H1 (cell line): ENCODE measurements at regions not wholly inside any gene's neighbourhood (a gene's known extent, or its start where the extent isn't known, plus 50 kb on each side); places are given as distances from the start of the nearest gene placed in this dataset.

Source experiments
- CTCF ChIA-PET: fragments of 300-600 bp; sonication (Branson Sonifier 250); formaldehyde crosslinking; loops from one replicate; lab custom pipeline; 2021; ENCODE audit not compliant: partially characterized antibody; lab: Charles Lee
- POLR2A ChIA-PET: fragments of 300-600 bp; sonication (Branson Sonifier 250); formaldehyde crosslinking; loops from one replicate; lab custom pipeline; 2021; ENCODE audit warnings: inconsistent platforms; ENCODE audit not compliant: partially characterized antibody; lab: Charles Lee
- DNase-seq, 2 experiments: peaks; one replicate each; pipeline versions ENCODE4 v3.0.0 to v3.0.0-alpha.2; 2010 to 2022; ENCODE audit warnings: low spot score in 2 of 2, low read depth in 1 of 2, mixed read lengths in 1 of 2
- FAIRE-seq: peaks from 2 replicates; lab custom pipeline; 2011; peaks lifted over from hg19 to GRCh38; lab: Jason Lieb, UNC
- H2AFZ ChIP-seq: 2 replicates; pipeline ENCODE4 v1.8.1; 2012; ENCODE audit warnings: low read length, inconsistent platforms
- H2AK5ac ChIP-seq: 2 replicates; pipeline ENCODE4 v1.6.1; 2013; ENCODE audit warnings: low read depth, low read length
- H2BK120ac ChIP-seq: replicated peaks from 2 replicates; pipeline ENCODE3; 2013; ENCODE audit warnings: low read depth, low read length, inconsistent platforms
- H2BK12ac ChIP-seq: 2 replicates; pipeline ENCODE4 v1.6.1; 2013; ENCODE audit warnings: low read depth, low read length
- H2BK15ac ChIP-seq: 2 replicates; pipeline ENCODE4 v1.6.1; 2013; ENCODE audit warnings: low read length
- H2BK20ac ChIP-seq: 2 replicates; pipeline ENCODE4 v1.6.1; 2013; ENCODE audit warnings: low read length
- H2BK5ac ChIP-seq: 2 replicates; pipeline ENCODE4 v1.6.1; 2013; ENCODE audit warnings: low read depth, low read length
- H3K14ac ChIP-seq: 2 replicates; pipeline ENCODE4 v1.6.1; 2013; ENCODE audit warnings: inconsistent platforms; ENCODE audit not compliant: insufficient read length
- H3K18ac ChIP-seq: 2 replicates; pipeline ENCODE4 v1.6.1; 2013; ENCODE audit warnings: low read length; ENCODE audit errors: extremely low read depth
- H3K23ac ChIP-seq: 2 replicates; pipeline ENCODE4 v1.6.1; 2013; ENCODE audit warnings: inconsistent platforms; ENCODE audit not compliant: insufficient read length
- H3K23me2 ChIP-seq: 2 replicates; pipeline ENCODE4 v1.6.1; 2013; ENCODE audit warnings: low read depth, low read length
- H3K27ac ChIP-seq: 2 replicates; pipeline ENCODE4 v1.6.1; 2011; ENCODE audit warnings: low read depth, low read length, inconsistent platforms
- H3K27me3 ChIP-seq, 4 experiments: replicated peaks in 1 of 4; 1 replicate in 1 of 4; 2 replicates in 3 of 4; pipeline versions ENCODE4 v1.6.1 to v1.8.1; 2011 to 2013; ENCODE audit warnings: low read length in 3 of 4, mild to moderate bottlenecking in 3 of 4, inconsistent platforms in 2 of 4, mixed read lengths in 2 of 4, moderate library complexity in 1 of 4; ENCODE audit not compliant: control insufficient read depth in 3 of 4, insufficient read depth in 3 of 4; ENCODE audit errors: extremely low read depth in 1 of 4
- H3K36me3 ChIP-seq, 4 experiments: 2 replicates each; pipeline versions ENCODE4 v1.6.1 to v1.8.1; 2011 to 2013; ENCODE audit warnings: mild to moderate bottlenecking in 4 of 4, low read length in 3 of 4, moderate library complexity in 2 of 4, control low read depth in 1 of 4, inconsistent platforms in 1 of 4; ENCODE audit not compliant: insufficient read depth in 4 of 4, control insufficient read depth in 2 of 4
- H3K4ac ChIP-seq: replicated peaks from 2 replicates; pipeline ENCODE3; 2013; ENCODE audit warnings: low read length, low read depth, mixed read lengths, inconsistent platforms; ENCODE audit not compliant: insufficient read length
- H3K4me1 ChIP-seq, 4 experiments: replicated peaks in 1 of 4; 1 replicate in 1 of 4; 2 replicates in 3 of 4; pipeline versions ENCODE4 v1.6.1 to v1.8.1; 2011 to 2013; ENCODE audit warnings: low read length in 3 of 4, inconsistent platforms in 2 of 4, mixed read lengths in 1 of 4; ENCODE audit not compliant: insufficient read depth in 4 of 4, control insufficient read depth in 3 of 4
- H3K4me2 ChIP-seq, 2 experiments: 2 replicates each; pipeline versions ENCODE4 v1.6.1 to v1.8.1; 2011 to 2013; ENCODE audit warnings: low read depth in 2 of 2, low read length in 2 of 2, control low read depth in 1 of 2, inconsistent platforms in 1 of 2, mild to moderate bottlenecking in 1 of 2; ENCODE audit not compliant: insufficient read depth in 1 of 2
- H3K4me3 ChIP-seq, 4 experiments: fragments of 200-600, 300-600 bp in 1 of 4; sonication (generic), shearing (Covaris generic), sonication (Bioruptor Twin) in 1 of 4; 2 replicates each; pipeline versions ENCODE4 v1.5.1 to v1.8.1; 2011 to 2016; ENCODE audit warnings: low read length in 4 of 4, low read depth in 3 of 4, control low read depth in 2 of 4, inconsistent platforms in 2 of 4, mild to moderate bottlenecking in 2 of 4, mixed read lengths in 1 of 4, moderate library complexity in 1 of 4; ENCODE audit not compliant: insufficient read depth in 2 of 4; ENCODE audit errors: extremely low read depth in 1 of 4
- H3K56ac ChIP-seq: replicated peaks from 2 replicates; pipeline ENCODE3; 2013; ENCODE audit warnings: low read depth, mild to moderate bottlenecking, mixed read lengths, low read length, inconsistent platforms; ENCODE audit not compliant: insufficient read length
- H3K79me1 ChIP-seq: 2 replicates; pipeline ENCODE4 v1.6.1; 2013; ENCODE audit warnings: low read depth, low read length, control low read depth
- H3K79me2 ChIP-seq, 2 experiments: 2 replicates each; pipeline versions ENCODE4 v1.6.1 to v1.8.1; 2012 to 2013; ENCODE audit warnings: low read length in 2 of 2, mild to moderate bottlenecking in 2 of 2, inconsistent platforms in 1 of 2; ENCODE audit not compliant: insufficient read depth in 2 of 2, control insufficient read depth in 1 of 2
- H3K9ac ChIP-seq, 4 experiments: replicated peaks in 1 of 4; 1 replicate in 1 of 4; 2 replicates in 3 of 4; pipeline versions ENCODE4 v1.6.1 to v1.8.1; 2011 to 2013; ENCODE audit warnings: low read depth in 3 of 4, low read length in 3 of 4, control low read depth in 2 of 4, mild to moderate bottlenecking in 2 of 4, moderate library complexity in 2 of 4, inconsistent platforms in 1 of 4; ENCODE audit errors: extremely low read depth in 1 of 4
- H3K9me3 ChIP-seq, 2 experiments: 2 replicates each; pipeline versions ENCODE4 v1.6.1 to v1.8.1; 2012 to 2013; ENCODE audit warnings: mild to moderate bottlenecking in 2 of 2, moderate library complexity in 2 of 2, control low read depth in 1 of 2, inconsistent platforms in 1 of 2, low read depth in 1 of 2, low read length in 1 of 2, mixed read lengths in 1 of 2; ENCODE audit not compliant: insufficient read depth in 2 of 2
- H4K20me1 ChIP-seq, 2 experiments: replicated peaks in 1 of 2; 2 replicates each; pipeline versions ENCODE3 to v1.8.1; 2011 to 2013; ENCODE audit warnings: inconsistent platforms in 2 of 2, low read length in 2 of 2, mild to moderate bottlenecking in 1 of 2; ENCODE audit not compliant: insufficient read depth in 2 of 2, control insufficient read depth in 1 of 2
- H4K5ac ChIP-seq: 2 replicates; pipeline ENCODE4 v1.6.1; 2013; ENCODE audit warnings: low read length, low read depth, mixed read lengths, inconsistent platforms; ENCODE audit not compliant: insufficient read length
- H4K8ac ChIP-seq: 2 replicates; pipeline ENCODE4 v1.8.0; 2013; ENCODE audit warnings: mild to moderate bottlenecking, moderate library complexity, low read length, inconsistent platforms; ENCODE audit not compliant: insufficient read depth; ENCODE audit errors: extremely low read depth
- H4K91ac ChIP-seq: replicated peaks from 2 replicates; pipeline ENCODE3; 2013; ENCODE audit warnings: low read length, mixed read lengths, inconsistent platforms; ENCODE audit not compliant: insufficient read length
- ASH2L ChIP-seq: fragments of 200-600, 300-600 bp; sonication (generic); IDR thresholded peaks from one replicate; pipeline ENCODE4 v1.7.1; 2017; ENCODE audit warnings: low read length
- CEBPB ChIP-seq: IDR thresholded peaks from 2 replicates; pipeline ENCODE4 v1.6.1; 2012; ENCODE audit warnings: low read depth, low read length
- FOSL1 ChIP-seq: IDR thresholded peaks from 2 replicates; pipeline ENCODE4 v1.6.1; 2011; ENCODE audit warnings: mild to moderate bottlenecking, low read depth, low read length, moderate library complexity; ENCODE audit not compliant: insufficient read depth
- KDM1A ChIP-seq: fragments of 200-600, 300-600 bp; sonication (generic); IDR thresholded peaks from 2 replicates; pipeline ENCODE4 v1.7.1; 2016; ENCODE audit warnings: mild to moderate bottlenecking, low read length, borderline replicate concordance
- KDM4A ChIP-seq: IDR thresholded peaks from one replicate; pipeline ENCODE4 v1.7.1; 2012; ENCODE audit warnings: low read depth, mild to moderate bottlenecking, moderate library complexity, low read length, inconsistent platforms; ENCODE audit not compliant: severe bottlenecking
- PHF8 ChIP-seq: fragments of 200-600 bp; sonication (generic); conservative IDR thresholded peaks from 2 replicates; pipeline ENCODE4 v1.7.1; 2012; ENCODE audit warnings: low read depth, mild to moderate bottlenecking, inconsistent platforms, low read length, moderate library complexity
- RBBP5 ChIP-seq: IDR thresholded peaks from 2 replicates; pipeline ENCODE4 v1.7.1; 2012; ENCODE audit warnings: low read depth, mild to moderate bottlenecking, inconsistent platforms, low read length, moderate library complexity, borderline replicate concordance
- RFX5 ChIP-seq: IDR thresholded peaks from 2 replicates; pipeline ENCODE4 v1.6.1; 2011; ENCODE audit warnings: low read depth, low read length, improper control_type of control experiment, borderline replicate concordance
- SAP30 ChIP-seq: fragments of 300-600 bp; sonication (generic); IDR thresholded peaks from 2 replicates; pipeline ENCODE4 v1.7.1; 2012; ENCODE audit warnings: low read length, moderate library complexity, mild to moderate bottlenecking, inconsistent platforms; ENCODE audit not compliant: insufficient read depth, insufficient replicate concordance
- SIX5 ChIP-seq: IDR thresholded peaks from 2 replicates; pipeline ENCODE4 v1.6.1; 2011; ENCODE audit warnings: mild to moderate bottlenecking, low read depth, low read length
- USF2 ChIP-seq: IDR thresholded peaks from 2 replicates; pipeline ENCODE4 v1.6.1; 2011; ENCODE audit warnings: low read length, improper control_type of control experiment
- WGBS, 2 experiments: shearing (Covaris generic) in 1 of 2; methylation state at CpG; one replicate each; pipeline versions ENCODE4 v1.1.6 to v1.1.7; 2013 to 2015; ENCODE audit warnings: low lambda C conversion rate in 2 of 2, mixed read lengths in 2 of 2, inconsistent platforms in 1 of 2, low coverage in 1 of 2, missing lambda C conversion rate in 1 of 2; ENCODE audit not compliant: insufficient replicate concordance in 2 of 2, insufficient coverage in 1 of 2, insufficient read length in 1 of 2; ENCODE audit errors: extremely low coverage in 1 of 2, missing lambda C conversion rate in 1 of 2; 5-methylcytosine and 5-hydroxymethylcytosine counted together
- TF ChIP-seq, protein P1 (sequence below): IDR thresholded peaks from 2 replicates; pipeline ENCODE4 v1.6.1; 2012; ENCODE audit warnings: inconsistent platforms

DNA sequence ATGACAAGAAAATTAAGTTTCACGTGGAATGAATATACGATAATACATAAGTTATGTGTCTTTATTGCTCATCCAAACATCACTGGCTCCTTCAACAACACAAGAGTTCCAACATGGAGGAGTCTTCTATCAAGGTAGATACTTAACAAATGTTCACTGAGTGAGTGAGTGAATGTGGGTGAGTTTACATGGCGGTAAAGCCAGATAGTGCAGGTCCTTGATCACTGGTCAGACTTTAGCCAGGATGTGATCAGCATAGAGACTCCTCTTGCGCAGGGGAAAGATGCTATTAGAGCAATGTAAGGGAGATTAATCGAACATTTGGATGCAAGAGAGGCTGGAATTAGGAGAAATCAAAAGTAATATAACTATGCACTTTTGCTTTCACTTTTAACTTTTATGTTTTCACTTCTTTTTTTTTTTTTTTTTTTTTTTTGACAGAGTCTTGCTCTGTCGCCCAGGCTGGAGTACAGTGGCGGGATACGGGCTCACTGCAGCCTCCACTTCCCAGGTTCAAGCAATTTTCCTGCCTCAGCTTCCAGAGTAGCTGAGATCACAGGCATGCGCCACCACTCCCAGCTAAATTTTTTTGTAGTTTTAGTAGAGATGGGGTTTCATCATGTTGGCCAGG is 249.0 kb upstream of the ID2 start:
- CTCF ChIA-PET = no interaction called here
- no peak overlapping the region for H3K4ac ChIP-seq
- no peak overlapping the region for H3K18ac ChIP-seq
- H3K23ac ChIP-seq = no peak overlapping the region
- no peak overlapping the region for H4K8ac ChIP-seq
- peaks cover under 1 to 2% of the 10 kb centered on the region in 2 experiments; a peak in 1 of 4 replicates for H3K9me3 ChIP-seq
- no peak for FAIRE-seq
- POLR2A ChIA-PET = no interaction called here
- H2BK20ac ChIP-seq = no peak overlapping the region
- 0 out of 7 replicates have a peak, but pooled peaks cover 0 to 3% (median 0%) of the 10 kb centered on the region in 4 experiments for H3K4me1 ChIP-seq
- H3K23me2 ChIP-seq = no peaks in the 10 kb centered on the region
- H3K79me1 ChIP-seq = no peaks in the 10 kb centered on the region
- no peak overlapping the region for H3K9ac ChIP-seq
- no peak overlapping the region for H3K4me2 ChIP-seq
- H4K20me1 ChIP-seq = no peaks in the 10 kb centered on the region
- no peak overlapping the region for H3K56ac ChIP-seq
- H2BK12ac ChIP-seq = no peak overlapping the region
- H3K27me3 ChIP-seq = no peaks in the 10 kb centered on the region
- no peak overlapping the region for H3K27ac ChIP-seq
- H4K91ac ChIP-seq = no peak overlapping the region
- H3K79me2 ChIP-seq = no peaks in the 10 kb centered on the region
- WGBS, 2 experiments = 90% methylated on average over 9 of the region's 9 CpGs; no CpG with 5 or more reads in 1 of the 2 experiments
- no peak overlapping the region for H2BK5ac ChIP-seq
- no peak overlapping the region for H2AFZ ChIP-seq
- no peak overlapping the region for H3K4me3 ChIP-seq
- DNase-seq = no peak
- no peak overlapping the region for H4K5ac ChIP-seq
- H2AK5ac ChIP-seq = no peak overlapping the region
- H3K14ac ChIP-seq = no peak overlapping the region
- H2BK120ac ChIP-seq = no peak overlapping the region
- H3K36me3 ChIP-seq = no peaks in the 10 kb centered on the region; a peak in 1 of 8 replicates
- H2BK15ac ChIP-seq = no peak overlapping the region
- TF ChIP-seq KDM1A = no peak
- no peak for TF ChIP-seq USF2
- no peak for TF ChIP-seq RBBP5
- TF ChIP-seq, protein P1, sequence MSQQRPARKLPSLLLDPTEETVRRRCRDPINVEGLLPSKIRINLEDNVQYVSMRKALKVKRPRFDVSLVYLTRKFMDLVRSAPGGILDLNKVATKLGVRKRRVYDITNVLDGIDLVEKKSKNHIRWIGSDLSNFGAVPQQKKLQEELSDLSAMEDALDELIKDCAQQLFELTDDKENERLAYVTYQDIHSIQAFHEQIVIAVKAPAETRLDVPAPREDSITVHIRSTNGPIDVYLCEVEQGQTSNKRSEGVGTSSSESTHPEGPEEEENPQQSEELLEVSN = no peak
- TF ChIP-seq RFX5 = no peak
- no peak for TF ChIP-seq KDM4A
- TF ChIP-seq PHF8 = no peak
- no peak for TF ChIP-seq CEBPB
- TF ChIP-seq FOSL1 = no peak
- no peak for TF ChIP-seq ASH2L
- TF ChIP-seq SAP30 = no peak
- TF ChIP-seq SIX5 = no peak
